AG10803 (cell line): ENCODE measurements at regions not wholly inside any gene's neighbourhood (a gene's known extent, or its start where the extent isn't known, plus 50 kb on each side); places are given as distances from the start of the nearest gene placed in this dataset.

Experiments
- DNase-seq: peaks from one replicate; pipeline ENCODE4 v3.0.0; 2010; ENCODE audit warnings: low read depth
- H3K4me3 ChIP-seq: 2 replicates; pipeline ENCODE4 v1.5.1; 2011; ENCODE audit warnings: mild to moderate bottlenecking, low read length, control low read depth
- CTCF ChIP-seq: conservative IDR thresholded peaks from 2 replicates; pipeline ENCODE4 v1.5.1; 2011; ENCODE audit warnings: mild to moderate bottlenecking, low read length, control low read depth, inconsistent platforms

GRCh38 chr11:24239930-24240329, 256.9 kb upstream of the LUZP2 start:
- no peak for TF ChIP-seq CTCF
- DNase-seq, result no peak
- H3K4me3 ChIP-seq, result no peak overlapping the region

GRCh38 chr11:24240496-24241175, 256.2 kb upstream of the LUZP2 start:
- no peak for DNase-seq

GRCh38 chr11:24246715-24247114, 250.1 kb upstream of the LUZP2 start:
- no peak overlapping the region for H3K4me3 ChIP-seq
- no peak for DNase-seq
- TF ChIP-seq CTCF, result no peak

More at GRCh38 chr11:24240496-24241175, 256.2 kb upstream of the LUZP2 start:
- no peak for TF ChIP-seq CTCF
- H3K4me3 ChIP-seq, result no peak overlapping the region

DNA sequence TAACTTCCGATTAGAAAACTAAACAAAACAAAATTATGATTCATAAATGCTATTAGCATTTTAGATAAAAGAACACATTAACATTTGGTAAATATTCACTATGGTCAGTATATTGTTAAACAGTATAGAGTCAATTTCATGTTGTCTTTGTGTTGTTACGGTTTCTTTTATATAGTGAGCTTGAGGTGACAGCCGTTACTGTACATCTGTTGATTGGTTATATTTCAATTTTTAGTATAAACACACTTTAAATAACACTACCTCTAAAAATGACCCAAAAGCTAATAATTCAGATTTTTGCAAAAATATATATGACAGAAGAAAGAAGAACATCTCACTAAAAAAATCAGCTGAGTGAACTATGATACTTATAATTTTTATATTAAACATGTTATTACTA, 249.0 kb upstream of the LUZP2 start:
- TF ChIP-seq CTCF, result no peak
- no peak overlapping the region for H3K4me3 ChIP-seq
- DNase-seq, result no peak

GRCh38 chr11:24249921-24250320, 246.9 kb upstream of the LUZP2 start:
- DNase-seq, result no peak

GRCh38 chr11:24253237-24253760, 243.6 kb upstream of the LUZP2 start:
- no peak for TF ChIP-seq CTCF
- DNase-seq, result no peak
- no peak overlapping the region for H3K4me3 ChIP-seq

More at GRCh38 chr11:24249921-24250320, 246.9 kb upstream of the LUZP2 start:
- H3K4me3 ChIP-seq, result no peak overlapping the region
- TF ChIP-seq CTCF, result no peak

GRCh38 chr11:24264868-24265267, 232.0 kb upstream of the LUZP2 start:
- no peak for TF ChIP-seq CTCF
- DNase-seq, result no peak
- no peak overlapping the region for H3K4me3 ChIP-seq
